Chondrocyte (in vitro differentiated cells): ENCODE measurements at regions not wholly inside any gene's neighbourhood (a gene's known extent, or its start where the extent isn't known, plus 50 kb on each side); places are given as distances from the start of the nearest gene placed in this dataset.

Experiments used
- DNase-seq: peaks from one replicate; pipeline ENCODE4 v3.0.0; 2021; ENCODE audit warnings: mixed read lengths, low spot score
- H3K27ac Mint-ChIP-seq: one replicate; pipeline ENCODE4 v1.8.0; 2021; ENCODE audit warnings: mild to moderate bottlenecking, moderate library complexity, mixed read lengths; ENCODE audit not compliant: unreplicated experiment
- H3K27me3 Mint-ChIP-seq: 2 replicates; pipeline ENCODE4 v1.8.0; 2021; ENCODE audit warnings: low read depth, mixed read lengths
- H3K36me3 Mint-ChIP-seq: 2 replicates; pipeline ENCODE4 v1.8.0; 2021; ENCODE audit warnings: low read depth, mixed read lengths
- H3K4me1 Mint-ChIP-seq: 2 replicates; pipeline ENCODE4 v1.8.0; 2021; ENCODE audit warnings: low read depth, mild to moderate bottlenecking, mixed read lengths
- H3K4me3 Mint-ChIP-seq: one replicate; pipeline ENCODE4 v1.8.0; 2021; ENCODE audit warnings: mild to moderate bottlenecking, moderate library complexity, mixed read lengths; ENCODE audit not compliant: unreplicated experiment
- H3K9me3 Mint-ChIP-seq: 2 replicates; pipeline ENCODE4 v1.8.0; 2021; ENCODE audit warnings: low read depth, mixed read lengths
- TF ChIP-seq, protein P1 (sequence below): fragments of 200-600 bp; sonication (generic); IDR thresholded peaks from 2 replicates; pipeline ENCODE4 v1.5.0; 2021; ENCODE audit warnings: antibody characterized with exemption, mild to moderate bottlenecking, moderate library complexity

DNA sequence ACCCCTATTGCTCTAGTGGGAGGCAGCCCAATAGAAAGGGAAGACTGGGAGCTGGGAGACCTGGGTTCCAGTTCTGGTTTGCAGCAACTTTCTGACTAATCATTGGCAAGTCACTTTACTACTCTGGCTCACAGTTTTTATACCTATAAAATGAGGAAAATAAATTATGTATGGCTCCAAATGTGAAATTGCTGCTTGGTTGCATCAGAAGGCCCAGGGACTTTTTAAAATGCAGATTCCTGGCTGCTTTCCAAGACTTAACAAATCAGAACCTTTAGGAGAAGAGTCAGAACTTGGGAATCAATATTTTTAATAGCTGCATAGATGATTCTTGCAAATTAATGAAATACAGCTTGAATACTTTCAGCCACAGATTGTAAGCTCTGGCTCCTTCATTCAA lies 943.9 kb downstream of the EPHA4 start:
- Mint-ChIP-seq H3K27ac (no peak overlapping the region), H3K27me3 (no peaks in the 10 kb centered on the region), H3K36me3 (no peaks in the 10 kb centered on the region), H3K4me3 (no peak overlapping the region), H3K4me1 (peaks cover 8% of the 10 kb centered on the region), H3K9me3 (no peaks in the 10 kb centered on the region)
- TF ChIP-seq, protein P1, sequence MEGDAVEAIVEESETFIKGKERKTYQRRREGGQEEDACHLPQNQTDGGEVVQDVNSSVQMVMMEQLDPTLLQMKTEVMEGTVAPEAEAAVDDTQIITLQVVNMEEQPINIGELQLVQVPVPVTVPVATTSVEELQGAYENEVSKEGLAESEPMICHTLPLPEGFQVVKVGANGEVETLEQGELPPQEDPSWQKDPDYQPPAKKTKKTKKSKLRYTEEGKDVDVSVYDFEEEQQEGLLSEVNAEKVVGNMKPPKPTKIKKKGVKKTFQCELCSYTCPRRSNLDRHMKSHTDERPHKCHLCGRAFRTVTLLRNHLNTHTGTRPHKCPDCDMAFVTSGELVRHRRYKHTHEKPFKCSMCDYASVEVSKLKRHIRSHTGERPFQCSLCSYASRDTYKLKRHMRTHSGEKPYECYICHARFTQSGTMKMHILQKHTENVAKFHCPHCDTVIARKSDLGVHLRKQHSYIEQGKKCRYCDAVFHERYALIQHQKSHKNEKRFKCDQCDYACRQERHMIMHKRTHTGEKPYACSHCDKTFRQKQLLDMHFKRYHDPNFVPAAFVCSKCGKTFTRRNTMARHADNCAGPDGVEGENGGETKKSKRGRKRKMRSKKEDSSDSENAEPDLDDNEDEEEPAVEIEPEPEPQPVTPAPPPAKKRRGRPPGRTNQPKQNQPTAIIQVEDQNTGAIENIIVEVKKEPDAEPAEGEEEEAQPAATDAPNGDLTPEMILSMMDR = no peak
- DNase-seq = no peak

DNA sequence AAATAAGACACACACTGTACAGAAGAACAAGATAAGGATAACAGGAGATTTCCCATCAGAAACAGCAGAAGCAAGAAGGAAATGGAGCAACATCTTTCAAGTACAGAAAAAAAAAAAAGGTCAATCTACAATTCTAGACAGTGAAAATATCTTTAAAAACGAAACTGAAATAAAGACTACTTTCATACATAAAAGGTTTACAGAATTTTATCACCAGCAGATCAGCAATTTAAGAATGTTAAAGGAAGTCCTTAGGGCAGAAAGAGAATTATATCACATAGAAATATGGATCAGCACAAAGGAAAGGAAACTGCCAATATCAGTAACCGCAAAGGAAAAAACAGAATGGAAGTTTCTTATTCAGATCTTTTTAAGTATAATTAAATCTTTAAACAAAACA lies 931.0 kb downstream of the EPHA4 start:
- Mint-ChIP-seq H3K27me3 (no peaks in the 10 kb centered on the region), H3K4me1 (no peaks in the 10 kb centered on the region), H3K36me3 (no peaks in the 10 kb centered on the region), H3K4me3 (no peak overlapping the region), H3K27ac (no peak overlapping the region), H3K9me3 (peaks cover 5% of the 10 kb centered on the region)
- TF ChIP-seq, protein P1 = no peak
- no peak for DNase-seq

DNA sequence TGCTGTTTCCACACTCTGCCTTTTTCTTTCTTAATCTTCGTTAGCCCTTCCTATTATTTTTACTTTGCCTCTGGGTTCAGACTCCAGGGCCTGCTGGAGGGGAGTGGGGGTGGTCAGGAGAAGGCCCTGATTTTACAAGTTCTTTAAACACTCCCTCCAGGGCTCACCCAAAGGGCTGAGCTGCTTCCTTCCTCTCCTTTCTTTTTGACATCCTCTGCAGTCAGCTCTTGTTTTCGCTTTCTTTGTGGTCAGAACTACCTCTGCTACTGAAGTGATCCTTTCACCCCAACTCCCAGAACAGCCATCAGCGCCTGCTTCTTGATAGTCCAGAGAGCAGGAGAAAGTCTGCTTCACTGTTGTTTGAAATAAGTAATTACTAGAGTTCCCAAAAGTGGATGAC lies 925.7 kb downstream of the EPHA4 start:
- Mint-ChIP-seq H3K36me3 (no peaks in the 10 kb centered on the region), H3K9me3 (no peaks in the 10 kb centered on the region), H3K27me3 (peaks cover 4% of the 10 kb centered on the region), H3K4me1 (no peaks in the 10 kb centered on the region), H3K27ac (no peak overlapping the region), H3K4me3 (no peak overlapping the region)
- TF ChIP-seq, protein P1 = no peak
- no peak for DNase-seq

DNA sequence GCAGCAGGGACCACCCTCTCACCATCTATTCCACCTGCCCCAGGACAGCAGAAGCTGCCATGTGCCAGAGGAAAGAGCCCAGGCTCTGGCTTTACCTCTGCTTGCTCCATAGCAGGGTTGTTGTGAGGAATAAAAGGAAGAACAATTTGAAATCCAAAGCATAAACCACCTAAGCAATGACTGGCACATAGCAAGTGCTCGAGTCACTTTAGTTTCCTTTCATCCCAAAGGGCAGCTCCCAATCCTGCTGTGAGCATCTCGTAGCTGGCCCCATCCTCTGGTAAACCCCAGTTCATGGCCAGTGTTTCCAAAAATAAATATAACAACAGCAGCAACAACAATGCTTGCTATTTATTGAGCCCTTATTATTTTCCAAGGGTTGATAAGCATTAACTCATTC lies 923.5 kb downstream of the EPHA4 start:
- H3K36me3 Mint-ChIP-seq = no peaks in the 10 kb centered on the region
- H3K4me3 Mint-ChIP-seq = no peak overlapping the region
- DNase-seq = no peak
- TF ChIP-seq, protein P1 = no peak
- H3K4me1 Mint-ChIP-seq = no peaks in the 10 kb centered on the region
- no peak overlapping the region for H3K27ac Mint-ChIP-seq
- H3K9me3 Mint-ChIP-seq = no peaks in the 10 kb centered on the region
- peaks cover 4% of the 10 kb centered on the region for H3K27me3 Mint-ChIP-seq

DNA sequence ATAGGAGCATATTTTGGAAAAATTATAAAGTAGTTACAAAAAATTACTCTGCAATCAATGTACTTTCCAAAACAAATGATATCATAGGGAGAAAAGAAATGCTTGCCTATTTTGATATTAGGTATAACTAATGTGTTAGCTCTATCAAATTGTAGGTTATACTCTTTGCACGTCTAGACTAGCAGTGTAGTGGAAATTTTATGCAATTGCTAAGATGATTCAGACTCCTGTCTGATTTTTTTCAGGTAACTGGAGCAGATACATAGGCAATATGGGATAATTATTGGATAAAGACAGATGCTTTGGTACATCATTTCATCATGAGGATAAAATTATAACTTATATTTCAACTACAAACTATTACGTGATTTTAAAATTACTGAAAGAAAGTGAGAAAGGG lies 918.3 kb downstream of the EPHA4 start:
- Mint-ChIP-seq H3K36me3 (no peaks in the 10 kb centered on the region), H3K27ac (no peak overlapping the region), H3K4me1 (no peaks in the 10 kb centered on the region), H3K27me3 (peaks cover 11% of the 10 kb centered on the region), H3K9me3 (no peaks in the 10 kb centered on the region), H3K4me3 (no peak overlapping the region)
- TF ChIP-seq, protein P1 = no peak
- no peak for DNase-seq
